H1 (cell line): ENCODE measurements at regions not wholly inside any gene's neighbourhood (a gene's known extent, or its start where the extent isn't known, plus 50 kb on each side); places are given as distances from the start of the nearest gene placed in this dataset.

Source experiments
- CTCF ChIA-PET: fragments of 300-600 bp; sonication (Branson Sonifier 250); formaldehyde crosslinking; loops from one replicate; lab custom pipeline; 2021; ENCODE audit not compliant: partially characterized antibody; lab: Charles Lee
- POLR2A ChIA-PET: fragments of 300-600 bp; sonication (Branson Sonifier 250); formaldehyde crosslinking; loops from one replicate; lab custom pipeline; 2021; ENCODE audit warnings: inconsistent platforms; ENCODE audit not compliant: partially characterized antibody; lab: Charles Lee
- DNase-seq, 2 experiments: peaks; one replicate each; pipeline versions ENCODE4 v3.0.0 to v3.0.0-alpha.2; 2010 to 2022; ENCODE audit warnings: low spot score in 2 of 2, low read depth in 1 of 2, mixed read lengths in 1 of 2
- FAIRE-seq: peaks from 2 replicates; lab custom pipeline; 2011; peaks lifted over from hg19 to GRCh38; lab: Jason Lieb, UNC
- H2AFZ ChIP-seq: 2 replicates; pipeline ENCODE4 v1.8.1; 2012; ENCODE audit warnings: low read length, inconsistent platforms
- H2AK5ac ChIP-seq: 2 replicates; pipeline ENCODE4 v1.6.1; 2013; ENCODE audit warnings: low read depth, low read length
- H2BK120ac ChIP-seq: replicated peaks from 2 replicates; pipeline ENCODE3; 2013; ENCODE audit warnings: low read depth, low read length, inconsistent platforms
- H2BK12ac ChIP-seq: 2 replicates; pipeline ENCODE4 v1.6.1; 2013; ENCODE audit warnings: low read depth, low read length
- H2BK15ac ChIP-seq: 2 replicates; pipeline ENCODE4 v1.6.1; 2013; ENCODE audit warnings: low read length
- H2BK20ac ChIP-seq: 2 replicates; pipeline ENCODE4 v1.6.1; 2013; ENCODE audit warnings: low read length
- H2BK5ac ChIP-seq: 2 replicates; pipeline ENCODE4 v1.6.1; 2013; ENCODE audit warnings: low read depth, low read length
- H3K14ac ChIP-seq: 2 replicates; pipeline ENCODE4 v1.6.1; 2013; ENCODE audit warnings: inconsistent platforms; ENCODE audit not compliant: insufficient read length
- H3K18ac ChIP-seq: 2 replicates; pipeline ENCODE4 v1.6.1; 2013; ENCODE audit warnings: low read length; ENCODE audit errors: extremely low read depth
- H3K23ac ChIP-seq: 2 replicates; pipeline ENCODE4 v1.6.1; 2013; ENCODE audit warnings: inconsistent platforms; ENCODE audit not compliant: insufficient read length
- H3K23me2 ChIP-seq: 2 replicates; pipeline ENCODE4 v1.6.1; 2013; ENCODE audit warnings: low read depth, low read length
- H3K27ac ChIP-seq: 2 replicates; pipeline ENCODE4 v1.6.1; 2011; ENCODE audit warnings: low read depth, low read length, inconsistent platforms
- H3K27me3 ChIP-seq, 4 experiments: replicated peaks in 1 of 4; 1 replicate in 1 of 4; 2 replicates in 3 of 4; pipeline versions ENCODE4 v1.6.1 to v1.8.1; 2011 to 2013; ENCODE audit warnings: low read length in 3 of 4, mild to moderate bottlenecking in 3 of 4, inconsistent platforms in 2 of 4, mixed read lengths in 2 of 4, moderate library complexity in 1 of 4; ENCODE audit not compliant: control insufficient read depth in 3 of 4, insufficient read depth in 3 of 4; ENCODE audit errors: extremely low read depth in 1 of 4
- H3K36me3 ChIP-seq, 4 experiments: 2 replicates each; pipeline versions ENCODE4 v1.6.1 to v1.8.1; 2011 to 2013; ENCODE audit warnings: mild to moderate bottlenecking in 4 of 4, low read length in 3 of 4, moderate library complexity in 2 of 4, control low read depth in 1 of 4, inconsistent platforms in 1 of 4; ENCODE audit not compliant: insufficient read depth in 4 of 4, control insufficient read depth in 2 of 4
- H3K4ac ChIP-seq: replicated peaks from 2 replicates; pipeline ENCODE3; 2013; ENCODE audit warnings: low read length, low read depth, mixed read lengths, inconsistent platforms; ENCODE audit not compliant: insufficient read length
- H3K4me1 ChIP-seq, 4 experiments: replicated peaks in 1 of 4; 1 replicate in 1 of 4; 2 replicates in 3 of 4; pipeline versions ENCODE4 v1.6.1 to v1.8.1; 2011 to 2013; ENCODE audit warnings: low read length in 3 of 4, inconsistent platforms in 2 of 4, mixed read lengths in 1 of 4; ENCODE audit not compliant: insufficient read depth in 4 of 4, control insufficient read depth in 3 of 4
- H3K4me2 ChIP-seq, 2 experiments: 2 replicates each; pipeline versions ENCODE4 v1.6.1 to v1.8.1; 2011 to 2013; ENCODE audit warnings: low read depth in 2 of 2, low read length in 2 of 2, control low read depth in 1 of 2, inconsistent platforms in 1 of 2, mild to moderate bottlenecking in 1 of 2; ENCODE audit not compliant: insufficient read depth in 1 of 2
- H3K4me3 ChIP-seq, 4 experiments: fragments of 200-600, 300-600 bp in 1 of 4; sonication (generic), shearing (Covaris generic), sonication (Bioruptor Twin) in 1 of 4; 2 replicates each; pipeline versions ENCODE4 v1.5.1 to v1.8.1; 2011 to 2016; ENCODE audit warnings: low read length in 4 of 4, low read depth in 3 of 4, control low read depth in 2 of 4, inconsistent platforms in 2 of 4, mild to moderate bottlenecking in 2 of 4, mixed read lengths in 1 of 4, moderate library complexity in 1 of 4; ENCODE audit not compliant: insufficient read depth in 2 of 4; ENCODE audit errors: extremely low read depth in 1 of 4
- H3K56ac ChIP-seq: replicated peaks from 2 replicates; pipeline ENCODE3; 2013; ENCODE audit warnings: low read depth, mild to moderate bottlenecking, mixed read lengths, low read length, inconsistent platforms; ENCODE audit not compliant: insufficient read length
- H3K79me1 ChIP-seq: 2 replicates; pipeline ENCODE4 v1.6.1; 2013; ENCODE audit warnings: low read depth, low read length, control low read depth
- H3K79me2 ChIP-seq, 2 experiments: 2 replicates each; pipeline versions ENCODE4 v1.6.1 to v1.8.1; 2012 to 2013; ENCODE audit warnings: low read length in 2 of 2, mild to moderate bottlenecking in 2 of 2, inconsistent platforms in 1 of 2; ENCODE audit not compliant: insufficient read depth in 2 of 2, control insufficient read depth in 1 of 2
- H3K9ac ChIP-seq, 4 experiments: replicated peaks in 1 of 4; 1 replicate in 1 of 4; 2 replicates in 3 of 4; pipeline versions ENCODE4 v1.6.1 to v1.8.1; 2011 to 2013; ENCODE audit warnings: low read depth in 3 of 4, low read length in 3 of 4, control low read depth in 2 of 4, mild to moderate bottlenecking in 2 of 4, moderate library complexity in 2 of 4, inconsistent platforms in 1 of 4; ENCODE audit errors: extremely low read depth in 1 of 4
- H3K9me3 ChIP-seq, 2 experiments: 2 replicates each; pipeline versions ENCODE4 v1.6.1 to v1.8.1; 2012 to 2013; ENCODE audit warnings: mild to moderate bottlenecking in 2 of 2, moderate library complexity in 2 of 2, control low read depth in 1 of 2, inconsistent platforms in 1 of 2, low read depth in 1 of 2, low read length in 1 of 2, mixed read lengths in 1 of 2; ENCODE audit not compliant: insufficient read depth in 2 of 2
- H4K20me1 ChIP-seq, 2 experiments: replicated peaks in 1 of 2; 2 replicates each; pipeline versions ENCODE3 to v1.8.1; 2011 to 2013; ENCODE audit warnings: inconsistent platforms in 2 of 2, low read length in 2 of 2, mild to moderate bottlenecking in 1 of 2; ENCODE audit not compliant: insufficient read depth in 2 of 2, control insufficient read depth in 1 of 2
- H4K5ac ChIP-seq: 2 replicates; pipeline ENCODE4 v1.6.1; 2013; ENCODE audit warnings: low read length, low read depth, mixed read lengths, inconsistent platforms; ENCODE audit not compliant: insufficient read length
- H4K8ac ChIP-seq: 2 replicates; pipeline ENCODE4 v1.8.0; 2013; ENCODE audit warnings: mild to moderate bottlenecking, moderate library complexity, low read length, inconsistent platforms; ENCODE audit not compliant: insufficient read depth; ENCODE audit errors: extremely low read depth
- H4K91ac ChIP-seq: replicated peaks from 2 replicates; pipeline ENCODE3; 2013; ENCODE audit warnings: low read length, mixed read lengths, inconsistent platforms; ENCODE audit not compliant: insufficient read length
- ASH2L ChIP-seq: fragments of 200-600, 300-600 bp; sonication (generic); IDR thresholded peaks from one replicate; pipeline ENCODE4 v1.7.1; 2017; ENCODE audit warnings: low read length
- BRCA1 ChIP-seq: IDR thresholded peaks from 2 replicates; pipeline ENCODE4 v1.6.1; 2012; ENCODE audit warnings: low read depth, low read length, improper control_type of control experiment
- CEBPB ChIP-seq: IDR thresholded peaks from 2 replicates; pipeline ENCODE4 v1.6.1; 2012; ENCODE audit warnings: low read depth, low read length
- CHD1 ChIP-seq: IDR thresholded peaks from 2 replicates; pipeline ENCODE4 v1.6.1; 2012; ENCODE audit warnings: low read depth, low read length, improper control_type of control experiment
- CHD2 ChIP-seq: IDR thresholded peaks from 2 replicates; pipeline ENCODE4 v1.6.1; 2012; ENCODE audit warnings: low read length, improper control_type of control experiment
- CTBP2 ChIP-seq: IDR thresholded peaks from 2 replicates; pipeline ENCODE4 v1.7.0; 2011; ENCODE audit warnings: borderline replicate concordance, mild to moderate bottlenecking, moderate library complexity, mixed read lengths, low read length; ENCODE audit not compliant: insufficient read depth, insufficient read length
- MAX ChIP-seq: IDR thresholded peaks from 2 replicates; pipeline ENCODE4 v1.6.1; 2012; ENCODE audit warnings: inconsistent platforms
- POLR2AphosphoS5 ChIP-seq: IDR thresholded peaks from 2 replicates; pipeline ENCODE4 v1.6.1; 2011; ENCODE audit warnings: low read depth, low read length
- POU5F1 ChIP-seq: IDR thresholded peaks from 2 replicates; pipeline ENCODE4 v1.6.1; 2011; ENCODE audit warnings: low read depth, mild to moderate bottlenecking, low read length, moderate library complexity
- SAP30 ChIP-seq: fragments of 300-600 bp; sonication (generic); IDR thresholded peaks from 2 replicates; pipeline ENCODE4 v1.7.1; 2012; ENCODE audit warnings: low read length, moderate library complexity, mild to moderate bottlenecking, inconsistent platforms; ENCODE audit not compliant: insufficient read depth, insufficient replicate concordance
- SIX5 ChIP-seq: IDR thresholded peaks from 2 replicates; pipeline ENCODE4 v1.6.1; 2011; ENCODE audit warnings: mild to moderate bottlenecking, low read depth, low read length
- SUZ12 ChIP-seq: fragments of 200-600 bp; sonication (generic); IDR thresholded peaks from 2 replicates; pipeline ENCODE4 v1.6.1; 2012; ENCODE audit warnings: mild to moderate bottlenecking, inconsistent platforms, low read length, moderate library complexity, mixed read lengths
- TAF1 ChIP-seq: IDR thresholded peaks from 2 replicates; pipeline ENCODE4 v1.6.1; 2011; ENCODE audit warnings: mild to moderate bottlenecking, low read depth, low read length
- TBP ChIP-seq: IDR thresholded peaks from 2 replicates; pipeline ENCODE4 v1.6.1; 2011; ENCODE audit warnings: low read depth, low read length, improper control_type of control experiment
- WGBS, 2 experiments: shearing (Covaris generic) in 1 of 2; methylation state at CpG; one replicate each; pipeline versions ENCODE4 v1.1.6 to v1.1.7; 2013 to 2015; ENCODE audit warnings: low lambda C conversion rate in 2 of 2, mixed read lengths in 2 of 2, inconsistent platforms in 1 of 2, low coverage in 1 of 2, missing lambda C conversion rate in 1 of 2; ENCODE audit not compliant: insufficient replicate concordance in 2 of 2, insufficient coverage in 1 of 2, insufficient read length in 1 of 2; ENCODE audit errors: extremely low coverage in 1 of 2, missing lambda C conversion rate in 1 of 2; 5-methylcytosine and 5-hydroxymethylcytosine counted together

- no peaks in the 10 kb centered on the region for H3K79me2 ChIP-seq
Observed at GRCh38 chr1:212196355-212196754, 88.9 kb upstream of the PPP2R5A start.

More at GRCh38 chr1:212196355-212196754, 88.9 kb upstream of the PPP2R5A start:
- no peak overlapping the region for H3K18ac ChIP-seq
- no peak overlapping the region for H2BK12ac ChIP-seq
- H3K9ac ChIP-seq: no peak overlapping the region
- no peak overlapping the region for H4K91ac ChIP-seq
- H3K4ac ChIP-seq: no peak overlapping the region
- no peaks in the 10 kb centered on the region for H3K23me2 ChIP-seq
- no peak overlapping the region for H3K27ac ChIP-seq
- 95% methylated on average over 3 of the region's 3 CpGs; no CpG with 5 or more reads in 1 of the 2 experiments for WGBS, 2 experiments
- DNase-seq (no peak), FAIRE-seq (no peak)
- H2BK120ac ChIP-seq: no peak overlapping the region
- no peak overlapping the region for H2AK5ac ChIP-seq
- H3K4me1 ChIP-seq: no peaks in the 10 kb centered on the region
- no peak overlapping the region for H2BK15ac ChIP-seq
- POLR2A ChIA-PET: no interaction called here
- 0 out of 4 replicates have a peak, but pooled peaks cover 2 to 3% of the 10 kb centered on the region in 2 experiments for H3K9me3 ChIP-seq
- no peak overlapping the region for H2AFZ ChIP-seq
- no peaks in the 10 kb centered on the region for H3K27me3 ChIP-seq
- no peak overlapping the region for H3K4me2 ChIP-seq
- no peak overlapping the region for H3K14ac ChIP-seq
- no peaks in the 10 kb centered on the region for H3K79me1 ChIP-seq
- CTCF ChIA-PET: no interaction called here
- no peak overlapping the region for H3K23ac ChIP-seq
- no peak overlapping the region for H3K56ac ChIP-seq
- TF ChIP-seq CTBP2 (no peak), CEBPB (no peak), CHD2 (no peak), POU5F1 (no peak), ASH2L (no peak), MAX (no peak), POLR2AphosphoS5 (no peak), CHD1 (no peak), SUZ12 (no peak), SAP30 (no peak), BRCA1 (no peak), SIX5 (no peak), TAF1 (no peak), TBP (no peak)
- no peak overlapping the region for H4K5ac ChIP-seq
- H2BK5ac ChIP-seq: no peak overlapping the region
- H4K20me1 ChIP-seq: no peaks in the 10 kb centered on the region
- no peak overlapping the region for H4K8ac ChIP-seq
- H2BK20ac ChIP-seq: no peak overlapping the region
- no peaks in the 10 kb centered on the region for H3K36me3 ChIP-seq
- H3K4me3 ChIP-seq: no peak overlapping the region
